Mesothelial cell of epicardium (in vitro differentiated cells): ENCODE measurements at regions not wholly inside any gene's neighbourhood (a gene's known extent, or its start where the extent isn't known, plus 50 kb on each side); places are given as distances from the start of the nearest gene placed in this dataset.
"Not testable (repeated sequence)": the region's sequence is repeated elsewhere in the genome, so short reads cannot be mapped to it uniquely, and the experiment has no call there.

ENCODE experiments used
- DNase-seq, 2 experiments: peaks; one replicate each; pipeline ENCODE4 v3.0.0; 2021; ENCODE audit warnings: low spot score in 2 of 2; ENCODE audit not compliant: unreplicated experiment in 2 of 2
- H3K27ac Mint-ChIP-seq: 2 replicates; pipeline ENCODE4 v1.8.0; 2021; ENCODE audit warnings: mixed read lengths
- H3K27me3 Mint-ChIP-seq: 2 replicates; pipeline ENCODE4 v1.8.0; 2021; ENCODE audit warnings: low read depth, mixed read lengths
- H3K36me3 Mint-ChIP-seq: 2 replicates; pipeline ENCODE4 v1.8.0; 2021; ENCODE audit warnings: mixed read lengths
- H3K4me1 Mint-ChIP-seq: 2 replicates; pipeline ENCODE4 v1.8.0; 2021; ENCODE audit warnings: mixed read lengths
- H3K4me3 Mint-ChIP-seq: 2 replicates; pipeline ENCODE4 v1.8.0; 2021; ENCODE audit warnings: mild to moderate bottlenecking, moderate library complexity, mixed read lengths
- H3K9me3 Mint-ChIP-seq: 2 replicates; pipeline ENCODE4 v1.8.0; 2021; ENCODE audit warnings: mixed read lengths
- TF ChIP-seq, protein P1 (sequence below): fragments of 200-600 bp; sonication (generic); IDR thresholded peaks from one replicate; pipeline ENCODE4 v1.5.0; 2021; ENCODE audit warnings: antibody characterized with exemption; ENCODE audit not compliant: unreplicated experiment

DNA sequence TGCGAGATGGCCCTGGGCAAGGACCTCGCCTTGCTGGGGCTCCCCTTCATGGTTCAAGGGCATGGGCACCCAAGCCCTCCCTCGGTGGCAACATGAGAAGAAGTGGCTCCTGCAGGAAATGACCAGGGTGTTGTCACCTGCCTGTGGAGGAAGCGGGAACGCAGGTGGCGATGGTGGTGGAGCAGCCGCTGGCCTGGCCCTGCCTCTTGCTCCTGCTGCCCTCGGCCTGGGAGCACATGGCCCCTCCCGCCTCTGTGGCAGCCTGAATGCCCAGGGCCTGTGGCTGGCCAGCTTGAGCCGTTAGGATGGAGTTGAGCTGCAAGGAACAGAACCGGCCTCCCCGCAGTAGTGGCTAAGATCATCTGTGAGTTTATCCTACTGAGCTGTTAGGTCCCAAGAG is 204.0 kb downstream of the CCT8L2 start:
- not testable (repeated sequence) for H3K36me3 Mint-ChIP-seq, H3K4me3 Mint-ChIP-seq, H3K27me3 Mint-ChIP-seq, H3K27ac Mint-ChIP-seq, DNase-seq, H3K4me1 Mint-ChIP-seq
- peaks cover 15% of the 10 kb centered on the region for H3K9me3 Mint-ChIP-seq

DNA sequence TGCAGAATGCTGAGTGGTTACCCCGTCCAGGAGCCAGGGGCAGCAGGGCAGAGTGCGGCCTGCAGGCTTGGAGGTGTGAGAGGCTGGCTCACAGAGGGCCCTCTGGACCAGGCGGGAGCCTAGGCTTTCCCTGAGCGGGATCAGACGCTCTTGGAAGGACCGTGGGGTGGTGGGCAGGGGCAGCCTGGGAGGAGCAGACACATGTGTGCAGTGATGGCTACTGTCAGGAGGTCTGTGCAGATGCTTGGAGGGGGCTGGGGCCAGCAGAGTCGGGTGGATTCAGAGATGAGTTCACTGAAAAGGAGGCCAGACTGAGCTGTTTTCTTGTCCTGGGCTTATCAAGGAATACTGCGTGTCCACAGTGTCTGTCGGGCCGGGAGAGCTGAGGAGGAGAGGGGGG is 204.5 kb downstream of the CCT8L2 start:
- not testable (repeated sequence) for H3K27ac Mint-ChIP-seq, H3K4me1 Mint-ChIP-seq, H3K36me3 Mint-ChIP-seq, H3K4me3 Mint-ChIP-seq, DNase-seq, H3K27me3 Mint-ChIP-seq
- H3K9me3 Mint-ChIP-seq: peaks cover 11% of the 10 kb centered on the region

DNA sequence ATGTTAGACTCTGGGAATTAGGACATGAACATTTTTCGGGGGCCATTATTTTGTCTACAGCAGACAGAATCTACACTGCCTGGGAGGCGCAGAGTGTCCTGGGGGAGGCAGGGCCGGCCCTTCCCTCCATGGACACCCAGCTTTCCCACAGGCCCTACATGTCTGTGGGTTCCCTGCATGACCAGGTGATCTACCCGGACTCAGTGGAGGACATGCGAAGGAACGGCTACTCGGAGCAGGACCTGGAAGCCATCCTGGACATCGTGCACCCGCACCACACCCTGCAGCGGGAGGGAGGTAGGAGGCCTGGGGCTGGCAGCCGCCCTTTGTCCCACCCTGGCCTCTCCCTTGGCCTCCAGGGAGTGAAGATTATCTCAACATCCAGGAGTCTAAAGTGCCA is 205.1 kb downstream of the CCT8L2 start:
- H3K36me3 Mint-ChIP-seq, DNase-seq, H3K27me3 Mint-ChIP-seq, H3K27ac Mint-ChIP-seq, H3K4me3 Mint-ChIP-seq, H3K9me3 Mint-ChIP-seq, H3K4me1 Mint-ChIP-seq: not testable (repeated sequence)

DNA sequence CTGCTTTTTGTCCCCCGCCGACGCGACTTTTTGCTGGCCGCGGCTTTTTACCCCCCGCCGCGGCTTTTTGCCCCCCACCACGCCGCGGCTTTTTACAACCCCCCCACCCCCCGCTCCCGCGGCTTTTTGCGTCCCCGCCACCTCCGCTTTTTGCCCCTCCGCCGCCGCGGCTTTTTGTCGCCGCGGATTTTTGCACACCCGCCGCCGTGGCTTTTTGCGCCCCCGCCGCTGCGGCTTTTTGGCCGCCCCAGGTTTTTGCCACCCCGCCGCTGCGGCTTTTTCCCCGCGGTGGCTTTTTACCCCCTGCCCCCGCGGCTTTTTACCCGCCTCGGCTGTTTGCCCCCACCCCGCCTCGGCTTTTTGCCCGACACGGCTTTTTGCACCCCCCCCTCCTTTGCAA is 205.5 kb downstream of the CCT8L2 start:
- Mint-ChIP-seq H3K4me3 (no peak overlapping the region), H3K27me3 (no peaks in the 10 kb centered on the region), H3K4me1 (no peaks in the 10 kb centered on the region), H3K27ac (no peak overlapping the region), H3K36me3 (no peaks in the 10 kb centered on the region), H3K9me3 (peaks cover 5% of the 10 kb centered on the region)
- TF ChIP-seq, protein P1, sequence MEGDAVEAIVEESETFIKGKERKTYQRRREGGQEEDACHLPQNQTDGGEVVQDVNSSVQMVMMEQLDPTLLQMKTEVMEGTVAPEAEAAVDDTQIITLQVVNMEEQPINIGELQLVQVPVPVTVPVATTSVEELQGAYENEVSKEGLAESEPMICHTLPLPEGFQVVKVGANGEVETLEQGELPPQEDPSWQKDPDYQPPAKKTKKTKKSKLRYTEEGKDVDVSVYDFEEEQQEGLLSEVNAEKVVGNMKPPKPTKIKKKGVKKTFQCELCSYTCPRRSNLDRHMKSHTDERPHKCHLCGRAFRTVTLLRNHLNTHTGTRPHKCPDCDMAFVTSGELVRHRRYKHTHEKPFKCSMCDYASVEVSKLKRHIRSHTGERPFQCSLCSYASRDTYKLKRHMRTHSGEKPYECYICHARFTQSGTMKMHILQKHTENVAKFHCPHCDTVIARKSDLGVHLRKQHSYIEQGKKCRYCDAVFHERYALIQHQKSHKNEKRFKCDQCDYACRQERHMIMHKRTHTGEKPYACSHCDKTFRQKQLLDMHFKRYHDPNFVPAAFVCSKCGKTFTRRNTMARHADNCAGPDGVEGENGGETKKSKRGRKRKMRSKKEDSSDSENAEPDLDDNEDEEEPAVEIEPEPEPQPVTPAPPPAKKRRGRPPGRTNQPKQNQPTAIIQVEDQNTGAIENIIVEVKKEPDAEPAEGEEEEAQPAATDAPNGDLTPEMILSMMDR: no peak
- DNase-seq: no peak

DNA sequence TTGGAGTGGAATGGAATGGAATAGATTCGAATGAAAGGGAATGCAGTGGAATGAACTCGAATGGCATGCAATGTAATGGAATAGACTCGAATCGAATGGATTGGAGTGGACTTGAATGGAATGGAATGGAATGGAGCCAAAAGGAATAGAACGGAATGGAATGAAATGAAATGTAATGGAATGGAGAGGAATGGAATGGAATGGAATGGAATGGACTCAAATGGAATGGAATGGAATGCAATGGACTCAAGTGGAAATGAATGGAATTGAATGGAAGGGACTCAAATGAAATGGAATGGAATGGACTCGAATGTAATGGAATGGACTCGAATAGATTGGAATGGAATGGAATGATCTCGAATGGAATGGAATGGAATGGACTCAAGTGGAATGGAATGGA is 231.3 kb downstream of the CCT8L2 start:
- not testable (repeated sequence) for H3K9me3 Mint-ChIP-seq, H3K27ac Mint-ChIP-seq, DNase-seq, H3K36me3 Mint-ChIP-seq, H3K4me1 Mint-ChIP-seq, H3K4me3 Mint-ChIP-seq, H3K27me3 Mint-ChIP-seq

DNA sequence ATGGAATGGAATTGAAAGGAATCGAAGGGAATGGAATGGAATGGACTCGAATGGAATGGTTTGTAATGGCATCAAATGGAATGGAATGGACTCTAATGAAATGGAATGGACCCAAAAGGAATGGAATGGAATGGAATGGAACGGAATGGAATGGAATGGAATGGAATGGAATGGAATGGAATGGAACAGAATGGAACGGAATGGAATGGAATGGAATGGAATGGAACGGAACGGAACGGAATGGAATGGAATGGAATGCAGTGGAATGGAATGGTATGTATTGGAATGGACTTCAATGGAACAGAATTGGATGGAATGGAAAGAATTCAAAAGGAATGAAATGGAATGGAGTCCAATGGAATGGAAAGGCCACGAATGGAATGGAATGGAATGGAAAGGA is 240.0 kb downstream of the CCT8L2 start:
- H3K36me3 Mint-ChIP-seq, H3K27me3 Mint-ChIP-seq, H3K4me3 Mint-ChIP-seq, DNase-seq, H3K9me3 Mint-ChIP-seq, H3K4me1 Mint-ChIP-seq, H3K27ac Mint-ChIP-seq: not testable (repeated sequence)

DNA sequence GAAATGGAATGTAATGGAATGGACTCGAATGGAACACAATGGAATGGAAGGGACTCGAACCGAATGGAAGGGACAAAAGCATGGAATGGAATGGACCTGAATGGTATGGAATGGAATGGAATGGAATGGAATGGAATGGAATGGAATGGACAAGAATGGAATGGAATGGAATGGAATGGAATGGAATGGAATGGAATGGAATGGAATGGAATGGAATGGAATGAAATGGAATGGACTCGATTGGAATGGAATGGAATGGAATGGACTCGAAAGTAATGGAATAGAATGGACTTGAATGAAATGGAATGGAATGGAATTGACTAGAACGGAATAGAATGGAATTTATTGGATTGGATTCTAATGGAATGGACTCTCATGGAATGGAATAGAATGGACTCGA is 245.5 kb downstream of the CCT8L2 start:
- not testable (repeated sequence) for H3K36me3 Mint-ChIP-seq, H3K4me3 Mint-ChIP-seq, H3K9me3 Mint-ChIP-seq, DNase-seq, H3K4me1 Mint-ChIP-seq, H3K27ac Mint-ChIP-seq, H3K27me3 Mint-ChIP-seq

DNA sequence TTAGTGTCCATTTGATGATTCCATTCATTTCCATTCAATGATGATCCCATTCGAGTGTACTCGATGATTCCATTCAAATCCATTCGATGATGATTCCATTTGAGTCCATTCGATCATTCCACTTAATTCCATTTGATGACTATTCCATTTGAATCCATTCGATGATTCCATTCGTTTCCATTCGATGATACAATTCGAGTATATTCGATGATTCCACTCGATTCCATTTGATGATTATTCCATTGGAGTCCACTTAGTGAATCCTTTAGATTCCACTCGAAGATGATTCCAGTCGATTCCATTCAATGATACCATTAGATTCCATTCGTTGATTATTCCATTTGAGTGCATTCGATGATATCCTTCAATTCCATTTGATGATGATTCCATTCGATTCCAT is 277.0 kb downstream of the CCT8L2 start:
- not testable (repeated sequence) for H3K9me3 Mint-ChIP-seq, H3K27me3 Mint-ChIP-seq, H3K4me1 Mint-ChIP-seq, H3K4me3 Mint-ChIP-seq, H3K36me3 Mint-ChIP-seq, DNase-seq, H3K27ac Mint-ChIP-seq
